H9 (cell line): ENCODE measurements at regions not wholly inside any gene's neighbourhood (a gene's known extent, or its start where the extent isn't known, plus 50 kb on each side); places are given as distances from the start of the nearest gene placed in this dataset.

ENCODE experiments used
- DNase-seq: peaks from one replicate; pipeline ENCODE4 v3.0.0-alpha.2; 2017
- H2AFZ ChIP-seq: one replicate; pipeline ENCODE4 v1.6.1; 2013; ENCODE audit warnings: mild to moderate bottlenecking, low read length, control low read depth, moderate library complexity
- H2AK5ac ChIP-seq: 2 replicates; pipeline ENCODE4 v1.6.1; 2013; ENCODE audit warnings: low read length, control low read depth, mixed read lengths; ENCODE audit not compliant: insufficient read length
- H2BK120ac ChIP-seq: one replicate; pipeline ENCODE4 v1.6.1; 2013; ENCODE audit warnings: low read depth, mild to moderate bottlenecking, low read length, control low read depth, inconsistent platforms; ENCODE audit not compliant: poor library complexity, severe bottlenecking
- H2BK12ac ChIP-seq: 2 replicates; pipeline ENCODE4 v1.6.1; 2013; ENCODE audit warnings: low read length, control low read depth, mixed read lengths, low read depth; ENCODE audit not compliant: insufficient read length
- H2BK15ac ChIP-seq: 2 replicates; pipeline ENCODE4 v1.6.1; 2013; ENCODE audit warnings: low read depth, low read length, control low read depth
- H2BK20ac ChIP-seq: one replicate; pipeline ENCODE4 v1.6.1; 2013; ENCODE audit warnings: low read depth, mild to moderate bottlenecking, low read length, control low read depth, inconsistent platforms; ENCODE audit not compliant: poor library complexity, severe bottlenecking
- H2BK5ac ChIP-seq: 2 replicates; pipeline ENCODE4 v1.6.1; 2013; ENCODE audit warnings: low read length, control low read depth, mixed read lengths; ENCODE audit not compliant: insufficient read length
- H3K14ac ChIP-seq: 2 replicates; pipeline ENCODE4 v1.6.1; 2013; ENCODE audit warnings: low read length, control low read depth; ENCODE audit not compliant: insufficient read depth
- H3K18ac ChIP-seq: 2 replicates; pipeline ENCODE4 v1.6.1; 2013; ENCODE audit warnings: low read depth, mild to moderate bottlenecking, mixed read lengths, low read length, control low read depth; ENCODE audit not compliant: insufficient read length
- H3K23ac ChIP-seq: 2 replicates; pipeline ENCODE4 v1.6.1; 2013; ENCODE audit warnings: low read length, control low read depth, mixed read lengths, low read depth; ENCODE audit not compliant: insufficient read length
- H3K23me2 ChIP-seq: 2 replicates; pipeline ENCODE4 v1.6.1; 2013; ENCODE audit warnings: low read depth, mild to moderate bottlenecking, mixed read lengths, low read length, control low read depth; ENCODE audit not compliant: insufficient read length, poor library complexity, severe bottlenecking
- H3K27ac ChIP-seq: 2 replicates; pipeline ENCODE4 v1.5.1; 2013; ENCODE audit warnings: low read length, control low read depth, mixed read lengths, low read depth; ENCODE audit not compliant: insufficient read length
- H3K27me3 ChIP-seq: 2 replicates; pipeline ENCODE4 v1.6.1; 2013; ENCODE audit warnings: low read length, control low read depth, inconsistent platforms; ENCODE audit not compliant: insufficient read depth
- H3K4ac ChIP-seq: 2 replicates; pipeline ENCODE4 v1.6.1; 2013; ENCODE audit warnings: low read depth, mild to moderate bottlenecking, control low read depth, inconsistent platforms, low read length, moderate library complexity
- H3K4me1 ChIP-seq: 2 replicates; pipeline ENCODE4 v1.6.1; 2013; ENCODE audit warnings: low read length, control low read depth, inconsistent platforms; ENCODE audit not compliant: insufficient read depth
- H3K4me2 ChIP-seq: 2 replicates; pipeline ENCODE4 v1.6.1; 2013; ENCODE audit warnings: low read length, control low read depth, mixed read lengths; ENCODE audit not compliant: insufficient read length, insufficient read depth
- H3K56ac ChIP-seq: 2 replicates; pipeline ENCODE4 v1.6.1; 2013; ENCODE audit warnings: low read depth, mild to moderate bottlenecking, mixed read lengths, low read length, control low read depth; ENCODE audit not compliant: insufficient read length
- H3K79me1 ChIP-seq: 2 replicates; pipeline ENCODE4 v1.6.1; 2013; ENCODE audit warnings: low read depth, mild to moderate bottlenecking, moderate library complexity, low read length, control low read depth, inconsistent platforms; ENCODE audit not compliant: insufficient read depth, poor library complexity, severe bottlenecking
- H3K79me2 ChIP-seq: 2 replicates; pipeline ENCODE4 v1.6.1; 2013; ENCODE audit warnings: low read length, control low read depth, inconsistent platforms; ENCODE audit not compliant: insufficient read depth
- H3K9ac ChIP-seq: 2 replicates; pipeline ENCODE4 v1.6.1; 2013; ENCODE audit warnings: low read length, control low read depth, mixed read lengths; ENCODE audit not compliant: insufficient read length; ENCODE audit errors: extremely low read depth
- H3K9me3 ChIP-seq: one replicate; pipeline ENCODE4 v1.6.1; 2013; ENCODE audit warnings: low read depth, low read length, inconsistent platforms; ENCODE audit not compliant: control insufficient read depth
- H3T11ph ChIP-seq: one replicate; pipeline ENCODE4 v1.6.1; 2013; ENCODE audit warnings: mild to moderate bottlenecking, low read length, control low read depth, inconsistent platforms
- H4K20me1 ChIP-seq: one replicate; pipeline ENCODE4 v1.6.1; 2013; ENCODE audit not compliant: control insufficient read depth, insufficient read length, insufficient read depth
- H4K5ac ChIP-seq: 2 replicates; pipeline ENCODE4 v1.6.1; 2013; ENCODE audit warnings: low read depth, mild to moderate bottlenecking, mixed read lengths, low read length, control low read depth; ENCODE audit not compliant: insufficient read length
- H4K8ac ChIP-seq: replicated peaks from 2 replicates; pipeline ENCODE4 v1.6.1; 2013; ENCODE audit warnings: low read length, control low read depth, mixed read lengths, low read depth; ENCODE audit not compliant: insufficient read length
- H4K91ac ChIP-seq: 2 replicates; pipeline ENCODE4 v1.6.1; 2013; ENCODE audit warnings: low read depth, mild to moderate bottlenecking, moderate library complexity, mixed read lengths, low read length, control low read depth; ENCODE audit not compliant: insufficient read length
- H3K27ac Mint-ChIP-seq, 3 experiments: 2 replicates in 2 of 3; 3 replicates in 1 of 3; pipeline ENCODE4 v1.8.0; 2020 to 2021; ENCODE audit warnings: mixed read lengths in 3 of 3, mild to moderate bottlenecking in 1 of 3, moderate library complexity in 1 of 3
- H3K27me3 Mint-ChIP-seq: 2 replicates; pipeline ENCODE4 v1.8.0; 2021; ENCODE audit warnings: low read depth, mild to moderate bottlenecking, moderate library complexity, mixed read lengths
- H3K36me3 Mint-ChIP-seq, 3 experiments: 2 replicates in 2 of 3; 3 replicates in 1 of 3; pipeline ENCODE4 v1.8.0; 2020 to 2021; ENCODE audit warnings: low read depth in 3 of 3, mixed read lengths in 3 of 3; ENCODE audit not compliant: insufficient read depth in 1 of 3
- H3K4me1 Mint-ChIP-seq, 2 experiments: 2 replicates each; pipeline ENCODE4 v1.8.0; 2020; ENCODE audit warnings: mixed read lengths in 2 of 2
- H3K4me3 Mint-ChIP-seq, 2 experiments: 2 replicates in 1 of 2; 3 replicates in 1 of 2; pipeline ENCODE4 v1.8.0; 2020 to 2021; ENCODE audit warnings: mild to moderate bottlenecking in 2 of 2, mixed read lengths in 2 of 2, moderate library complexity in 1 of 2
- H3K9me3 Mint-ChIP-seq, 2 experiments: 2 replicates in 1 of 2; 3 replicates in 1 of 2; pipeline ENCODE4 v1.8.0; 2020; ENCODE audit warnings: mild to moderate bottlenecking in 2 of 2, mixed read lengths in 2 of 2, moderate library complexity in 1 of 2
- WGBS: extraction: QIAGEN DNeasy Blood & Tissue Kit; methylation state at CpG from one replicate; pipeline ENCODE4 v1.1.7; 2013; ENCODE audit warnings: missing lambda C conversion rate, low lambda C conversion rate, mixed read lengths; ENCODE audit not compliant: insufficient read length; ENCODE audit errors: extremely low coverage; 5-methylcytosine and 5-hydroxymethylcytosine counted together
- TF ChIP-seq, protein P1 (sequence below): fragments of 200-600 bp; sonication (generic); conservative IDR thresholded peaks from 3 replicates; pipeline ENCODE4 v1.8.0; 2021; ENCODE audit warnings: antibody characterized with exemption, mild to moderate bottlenecking

GRCh38 chr17:54844233-54844632 lies 56.4 kb upstream of the TOM1L1 start:
- no peak overlapping the region for H3K4ac ChIP-seq
- no peaks in the 10 kb centered on the region for H3K23me2 ChIP-seq
- no peak overlapping the region for H2BK15ac ChIP-seq
- H2BK120ac ChIP-seq, result no peak overlapping the region
- DNase-seq, result no peak
- Mint-ChIP-seq H3K27ac (no peak overlapping the region), H3K4me1 (no peaks in the 10 kb centered on the region), H3K36me3 (no peaks in the 10 kb centered on the region), H3K4me3 (no peak overlapping the region), H3K9me3 (no peaks in the 10 kb centered on the region), H3K27me3 (no peaks in the 10 kb centered on the region)
- no peak overlapping the region for H3K27ac ChIP-seq
- no peaks in the 10 kb centered on the region for H3K79me1 ChIP-seq
- H4K5ac ChIP-seq, result no peak overlapping the region
- H3K9ac ChIP-seq, result no peak overlapping the region
- H3T11ph ChIP-seq, result no peak overlapping the region
- no peak overlapping the region for H2BK12ac ChIP-seq
- no peak overlapping the region for H2AFZ ChIP-seq
- H3K79me2 ChIP-seq, result no peaks in the 10 kb centered on the region
- H3K9me3 ChIP-seq, result no peaks in the 10 kb centered on the region
- no peak overlapping the region for H3K56ac ChIP-seq
- H2BK5ac ChIP-seq, result no peak overlapping the region
- WGBS, result no CpG with 5 or more reads among the region's 5 CpGs
- no peaks in the 10 kb centered on the region for H3K4me1 ChIP-seq
- no peak overlapping the region for H3K14ac ChIP-seq
- TF ChIP-seq, protein P1, sequence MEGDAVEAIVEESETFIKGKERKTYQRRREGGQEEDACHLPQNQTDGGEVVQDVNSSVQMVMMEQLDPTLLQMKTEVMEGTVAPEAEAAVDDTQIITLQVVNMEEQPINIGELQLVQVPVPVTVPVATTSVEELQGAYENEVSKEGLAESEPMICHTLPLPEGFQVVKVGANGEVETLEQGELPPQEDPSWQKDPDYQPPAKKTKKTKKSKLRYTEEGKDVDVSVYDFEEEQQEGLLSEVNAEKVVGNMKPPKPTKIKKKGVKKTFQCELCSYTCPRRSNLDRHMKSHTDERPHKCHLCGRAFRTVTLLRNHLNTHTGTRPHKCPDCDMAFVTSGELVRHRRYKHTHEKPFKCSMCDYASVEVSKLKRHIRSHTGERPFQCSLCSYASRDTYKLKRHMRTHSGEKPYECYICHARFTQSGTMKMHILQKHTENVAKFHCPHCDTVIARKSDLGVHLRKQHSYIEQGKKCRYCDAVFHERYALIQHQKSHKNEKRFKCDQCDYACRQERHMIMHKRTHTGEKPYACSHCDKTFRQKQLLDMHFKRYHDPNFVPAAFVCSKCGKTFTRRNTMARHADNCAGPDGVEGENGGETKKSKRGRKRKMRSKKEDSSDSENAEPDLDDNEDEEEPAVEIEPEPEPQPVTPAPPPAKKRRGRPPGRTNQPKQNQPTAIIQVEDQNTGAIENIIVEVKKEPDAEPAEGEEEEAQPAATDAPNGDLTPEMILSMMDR, result no peak
- no peak overlapping the region for H4K91ac ChIP-seq
- H3K18ac ChIP-seq, result no peak overlapping the region
- no peak overlapping the region for H3K4me2 ChIP-seq
- H2AK5ac ChIP-seq, result no peak overlapping the region
- H3K27me3 ChIP-seq, result no peaks in the 10 kb centered on the region
- H3K23ac ChIP-seq, result no peak overlapping the region
- H4K8ac ChIP-seq, result no peak overlapping the region
- H4K20me1 ChIP-seq, result no peaks in the 10 kb centered on the region
- H2BK20ac ChIP-seq, result no peak overlapping the region
